GM23338 (cell line): ENCODE measurements at regions not wholly inside any gene's neighbourhood (a gene's known extent, or its start where the extent isn't known, plus 50 kb on each side); places are given as distances from the start of the nearest gene placed in this dataset.

Experiments used
- ATAC-seq: fragments of 200-7000 bp; cut with Tn5 transposase; 3 replicates; pipeline ENCODE4 v1.9.1; 2020
- DNase-seq: peaks from one replicate; pipeline ENCODE4 v3.0.0-alpha.2; 2015; ENCODE audit warnings: low spot score
- H2AFZ ChIP-seq: fragments of 200-600 bp; sonication (generic); 2 replicates; pipeline ENCODE4 v1.8.0; 2016; ENCODE audit warnings: antibody characterized with exemption, mild to moderate bottlenecking, moderate library complexity
- H3F3A ChIP-seq: fragments of 200-600 bp; sonication (generic); replicated peaks from 2 replicates; pipeline ENCODE4 v1.8.0; 2017; ENCODE audit warnings: antibody characterized with exemption, mixed run types, low read depth
- H3K27ac ChIP-seq: fragments of 200-600 bp; sonication (generic); 2 replicates; pipeline ENCODE4 v1.6.1; 2016; ENCODE audit warnings: low read depth
- H3K27me3 ChIP-seq: fragments of 200-600 bp; sonication (generic); 2 replicates; pipeline ENCODE4 v1.8.0; 2016; ENCODE audit warnings: mild to moderate bottlenecking, mixed run types, moderate library complexity; ENCODE audit not compliant: insufficient read depth
- H3K36me3 ChIP-seq: fragments of 200-600 bp; sonication (generic); 2 replicates; pipeline ENCODE4 v1.8.0; 2016; ENCODE audit warnings: mild to moderate bottlenecking; ENCODE audit not compliant: insufficient read depth
- H3K4me1 ChIP-seq: fragments of 200-600 bp; sonication (generic); 2 replicates; pipeline ENCODE4 v1.8.0; 2016; ENCODE audit warnings: mild to moderate bottlenecking, moderate library complexity; ENCODE audit not compliant: insufficient read depth
- H3K4me2 ChIP-seq: fragments of 200-600 bp; sonication (generic); 2 replicates; pipeline ENCODE4 v1.7.1; 2017; ENCODE audit warnings: mixed run types
- H3K4me3 ChIP-seq: fragments of 200-600 bp; sonication (generic); 2 replicates; pipeline ENCODE4 v1.6.1; 2016; ENCODE audit warnings: mixed run types
- H3K79me2 ChIP-seq: fragments of 200-600 bp; sonication (generic); replicated peaks from 2 replicates; pipeline ENCODE4 v1.8.0; 2017; ENCODE audit warnings: mild to moderate bottlenecking; ENCODE audit not compliant: insufficient read depth
- H3K9me2 ChIP-seq: fragments of 200-600 bp; sonication (generic); 2 replicates; pipeline ENCODE4 v1.8.0; 2017; ENCODE audit not compliant: insufficient read depth
- H4K20me1 ChIP-seq: fragments of 200-600 bp; sonication (generic); replicated peaks from 2 replicates; pipeline ENCODE4 v1.8.0; 2017; ENCODE audit warnings: mild to moderate bottlenecking; ENCODE audit not compliant: insufficient read depth
- H3K27ac Mint-ChIP-seq: 2 replicates; pipeline ENCODE4 v1.8.0; 2020; ENCODE audit warnings: inconsistent platforms, mild to moderate bottlenecking, moderate library complexity, mixed read lengths
- H3K27me3 Mint-ChIP-seq: 3 replicates; pipeline ENCODE4 v1.8.0; 2022; ENCODE audit warnings: low read depth, mild to moderate bottlenecking, moderate library complexity, mixed read lengths, inconsistent platforms; ENCODE audit not compliant: insufficient read depth, poor library complexity
- H3K36me3 Mint-ChIP-seq: 3 replicates; pipeline ENCODE4 v1.8.0; 2021; ENCODE audit warnings: low read depth, mild to moderate bottlenecking, inconsistent platforms, moderate library complexity, mixed read lengths
- H3K4me1 Mint-ChIP-seq: 3 replicates; pipeline ENCODE4 v1.8.0; 2020; ENCODE audit warnings: mild to moderate bottlenecking, inconsistent platforms, mixed read lengths
- H3K4me3 Mint-ChIP-seq: 3 replicates; pipeline ENCODE4 v1.8.0; 2021; ENCODE audit warnings: moderate library complexity, mild to moderate bottlenecking, inconsistent platforms, mixed read lengths
- H3K9me3 Mint-ChIP-seq: 3 replicates; pipeline ENCODE4 v1.8.0; 2020; ENCODE audit warnings: moderate library complexity, mild to moderate bottlenecking, inconsistent platforms, mixed read lengths
- CREB1 ChIP-seq: fragments of 250-450 bp; sonication (Bioruptor Pico); IDR thresholded peaks from 2 replicates; pipeline ENCODE4 v1.5.0; 2020; ENCODE audit warnings: low read depth, mild to moderate bottlenecking, moderate library complexity
- CTCF ChIP-seq, 2 experiments: fragments of 200-600 bp in 1 of 2; sonication (generic) in 1 of 2; conservative IDR thresholded peaks; 2 replicates each; pipeline versions ENCODE4 v1.5.1 to v1.6.1; 2016 to 2017; ENCODE audit warnings: antibody characterized with exemption in 2 of 2, low read depth in 2 of 2, mild to moderate bottlenecking in 2 of 2, moderate library complexity in 1 of 2
- ETS1 ChIP-seq: IDR thresholded peaks from 2 replicates; pipeline ENCODE4 v1.6.1; 2016; ENCODE audit warnings: antibody characterized with exemption
- EZH2 ChIP-seq: fragments of 200-600 bp; sonication (generic); IDR thresholded peaks from one replicate; pipeline ENCODE4 v1.8.0; 2017; ENCODE audit warnings: antibody characterized with exemption, mild to moderate bottlenecking, low read depth; ENCODE audit not compliant: unreplicated experiment
- EZH2phosphoT487 ChIP-seq: fragments of 200-600 bp; sonication (generic); IDR thresholded peaks from one replicate; pipeline ENCODE4 v1.8.1; 2018; ENCODE audit warnings: antibody characterized with exemption; ENCODE audit not compliant: unreplicated experiment
- JUNB ChIP-seq: IDR thresholded peaks from one replicate; pipeline ENCODE4 v1.6.1; 2016; ENCODE audit warnings: antibody characterized with exemption; ENCODE audit not compliant: unreplicated experiment
- NANOG ChIP-seq: IDR thresholded peaks from 2 replicates; pipeline ENCODE4 v1.6.1; 2016; ENCODE audit warnings: antibody characterized with exemption, borderline replicate concordance
- POLR2AphosphoS5 ChIP-seq: IDR thresholded peaks from 2 replicates; pipeline ENCODE4 v1.6.1; 2016; ENCODE audit warnings: antibody characterized with exemption, low read depth
- REST ChIP-seq: IDR thresholded peaks from one replicate; pipeline ENCODE4 v1.6.1; 2018; ENCODE audit warnings: antibody characterized with exemption; ENCODE audit not compliant: unreplicated experiment
- STAT1 ChIP-seq: IDR thresholded peaks from one replicate; pipeline ENCODE4 v1.6.1; 2016; ENCODE audit warnings: antibody characterized with exemption; ENCODE audit not compliant: unreplicated experiment
- ZNF114 ChIP-seq: fragments of 250-450 bp; sonication (Bioruptor Pico); IDR thresholded peaks from 2 replicates; pipeline ENCODE4 v1.5.0; 2020; ENCODE audit warnings: mild to moderate bottlenecking, moderate library complexity
- ZNF331 ChIP-seq: fragments of 250-450 bp; sonication (Bioruptor Pico); IDR thresholded peaks from 2 replicates; pipeline ENCODE4 v1.5.0; 2020; ENCODE audit warnings: low read depth, mild to moderate bottlenecking, moderate library complexity
- TF ChIP-seq, protein P1 (sequence below): fragments of 250-450 bp; sonication (Bioruptor Pico); IDR thresholded peaks from 2 replicates; pipeline ENCODE4 v1.5.0; 2020; ENCODE audit warnings: mild to moderate bottlenecking, moderate library complexity

GRCh38 chr10:78302989-78303854, 269.6 kb downstream of the RPS24 start:
- peak overlapping the region; percentile 80 for H3K4me3 Mint-ChIP-seq
- Histone ChIP-seq H3K4me1 (peaks cover 10% of the 10 kb centered on the region), H3K27ac (peak overlapping the region; percentile 63; the same call in 1 of the 2 replicates), H3K27me3 (no peaks in the 10 kb centered on the region), H3K4me2 (peak overlapping the region; percentile 90), H2AFZ (peak overlapping the region; percentile 93), H3F3A (no peaks in the 10 kb centered on the region), H3K9me2 (0 out of 2 replicates have a peak, but pooled peaks cover 6% of the 10 kb centered on the region), H3K79me2 (no peaks in the 10 kb centered on the region), H3K36me3 (no peaks in the 10 kb centered on the region), H3K4me3 (peak overlapping the region; percentile 58), H4K20me1 (no peaks in the 10 kb centered on the region)
- no peak for TF ChIP-seq EZH2
- TF ChIP-seq ZNF114 (CRISPR knock-in tag), result peak; percentile 18; the same call in 1 of the 2 replicates
- no peak for TF ChIP-seq ZNF331 (CRISPR knock-in tag)
- peak; percentile 46 for TF ChIP-seq CREB1 (CRISPR knock-in tag)
- no peak for TF ChIP-seq STAT1
- TF ChIP-seq, protein P1, sequence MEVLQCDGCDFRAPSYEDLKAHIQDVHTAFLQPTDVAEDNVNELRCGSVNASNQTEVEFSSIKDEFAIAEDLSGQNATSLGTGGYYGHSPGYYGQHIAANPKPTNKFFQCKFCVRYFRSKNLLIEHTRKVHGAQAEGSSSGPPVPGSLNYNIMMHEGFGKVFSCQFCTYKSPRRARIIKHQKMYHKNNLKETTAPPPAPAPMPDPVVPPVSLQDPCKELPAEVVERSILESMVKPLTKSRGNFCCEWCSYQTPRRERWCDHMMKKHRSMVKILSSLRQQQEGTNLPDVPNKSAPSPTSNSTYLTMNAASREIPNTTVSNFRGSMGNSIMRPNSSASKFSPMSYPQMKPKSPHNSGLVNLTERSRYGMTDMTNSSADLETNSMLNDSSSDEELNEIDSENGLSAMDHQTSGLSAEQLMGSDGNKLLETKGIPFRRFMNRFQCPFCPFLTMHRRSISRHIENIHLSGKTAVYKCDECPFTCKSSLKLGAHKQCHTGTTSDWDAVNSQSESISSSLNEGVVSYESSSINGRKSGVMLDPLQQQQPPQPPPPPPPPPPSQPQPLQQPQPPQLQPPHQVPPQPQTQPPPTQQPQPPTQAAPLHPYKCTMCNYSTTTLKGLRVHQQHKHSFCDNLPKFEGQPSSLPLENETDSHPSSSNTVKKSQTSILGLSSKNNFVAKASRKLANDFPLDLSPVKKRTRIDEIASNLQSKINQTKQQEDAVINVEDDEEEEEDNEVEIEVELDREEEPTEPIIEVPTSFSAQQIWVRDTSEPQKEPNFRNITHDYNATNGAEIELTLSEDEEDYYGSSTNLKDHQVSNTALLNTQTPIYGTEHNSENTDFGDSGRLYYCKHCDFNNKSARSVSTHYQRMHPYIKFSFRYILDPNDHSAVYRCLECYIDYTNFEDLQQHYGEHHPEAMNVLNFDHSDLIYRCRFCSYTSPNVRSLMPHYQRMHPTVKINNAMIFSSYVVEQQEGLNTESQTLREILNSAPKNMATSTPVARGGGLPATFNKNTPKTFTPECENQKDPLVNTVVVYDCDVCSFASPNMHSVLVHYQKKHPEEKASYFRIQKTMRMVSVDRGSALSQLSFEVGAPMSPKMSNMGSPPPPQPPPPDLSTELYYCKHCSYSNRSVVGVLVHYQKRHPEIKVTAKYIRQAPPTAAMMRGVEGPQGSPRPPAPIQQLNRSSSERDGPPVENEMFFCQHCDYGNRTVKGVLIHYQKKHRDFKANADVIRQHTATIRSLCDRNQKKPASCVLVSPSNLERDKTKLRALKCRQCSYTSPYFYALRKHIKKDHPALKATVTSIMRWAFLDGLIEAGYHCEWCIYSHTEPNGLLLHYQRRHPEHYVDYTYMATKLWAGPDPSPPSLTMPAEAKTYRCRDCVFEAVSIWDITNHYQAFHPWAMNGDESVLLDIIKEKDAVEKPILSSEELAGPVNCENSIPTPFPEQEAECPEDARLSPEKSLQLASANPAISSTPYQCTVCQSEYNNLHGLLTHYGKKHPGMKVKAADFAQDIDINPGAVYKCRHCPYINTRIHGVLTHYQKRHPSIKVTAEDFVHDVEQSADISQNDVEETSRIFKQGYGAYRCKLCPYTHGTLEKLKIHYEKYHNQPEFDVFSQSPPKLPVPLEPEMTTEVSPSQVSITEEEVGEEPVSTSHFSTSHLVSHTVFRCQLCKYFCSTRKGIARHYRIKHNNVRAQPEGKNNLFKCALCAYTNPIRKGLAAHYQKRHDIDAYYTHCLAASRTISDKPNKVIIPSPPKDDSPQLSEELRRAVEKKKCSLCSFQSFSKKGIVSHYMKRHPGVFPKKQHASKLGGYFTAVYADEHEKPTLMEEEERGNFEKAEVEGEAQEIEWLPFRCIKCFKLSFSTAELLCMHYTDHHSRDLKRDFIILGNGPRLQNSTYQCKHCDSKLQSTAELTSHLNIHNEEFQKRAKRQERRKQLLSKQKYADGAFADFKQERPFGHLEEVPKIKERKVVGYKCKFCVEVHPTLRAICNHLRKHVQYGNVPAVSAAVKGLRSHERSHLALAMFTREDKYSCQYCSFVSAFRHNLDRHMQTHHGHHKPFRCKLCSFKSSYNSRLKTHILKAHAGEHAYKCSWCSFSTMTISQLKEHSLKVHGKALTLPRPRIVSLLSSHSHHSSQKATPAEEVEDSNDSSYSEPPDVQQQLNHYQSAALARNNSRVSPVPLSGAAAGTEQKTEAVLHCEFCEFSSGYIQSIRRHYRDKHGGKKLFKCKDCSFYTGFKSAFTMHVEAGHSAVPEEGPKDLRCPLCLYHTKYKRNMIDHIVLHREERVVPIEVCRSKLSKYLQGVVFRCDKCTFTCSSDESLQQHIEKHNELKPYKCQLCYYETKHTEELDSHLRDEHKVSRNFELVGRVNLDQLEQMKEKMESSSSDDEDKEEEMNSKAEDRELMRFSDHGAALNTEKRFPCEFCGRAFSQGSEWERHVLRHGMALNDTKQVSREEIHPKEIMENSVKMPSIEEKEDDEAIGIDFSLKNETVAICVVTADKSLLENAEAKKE (CRISPR knock-in tag), result no peak
- TF ChIP-seq JUNB, result no peak
- TF ChIP-seq NANOG, result no peak
- peak; percentile 49 to 74 for TF ChIP-seq CTCF (conservative IDR thresholded peaks at IDR 0.05; ENCODE audit: low read depth in 2 of 2)
- TF ChIP-seq ETS1, result no peak
- TF ChIP-seq POLR2AphosphoS5, result peak; percentile 63
- TF ChIP-seq REST, result no peak
- no peak for TF ChIP-seq EZH2phosphoT487
- ATAC-seq (peak; percentile 86), DNase-seq (peak; percentile 92)
- H3K4me1 Mint-ChIP-seq, result peaks cover 21% of the 10 kb centered on the region
- H3K36me3 Mint-ChIP-seq, result no peaks in the 10 kb centered on the region
- H3K27me3 Mint-ChIP-seq, result peaks cover 9% of the 10 kb centered on the region
- H3K27ac Mint-ChIP-seq, result peak overlapping the region; percentile 82
- peaks cover 2% of the 10 kb centered on the region; the same call in 2 of the 3 replicates for H3K9me3 Mint-ChIP-seq
